ENCODE measurements at regions not wholly inside any gene's neighbourhood (a gene's known extent, or its start where the extent isn't known, plus 50 kb on each side); places are given as distances from the start of the nearest gene placed in this dataset.

DNA sequence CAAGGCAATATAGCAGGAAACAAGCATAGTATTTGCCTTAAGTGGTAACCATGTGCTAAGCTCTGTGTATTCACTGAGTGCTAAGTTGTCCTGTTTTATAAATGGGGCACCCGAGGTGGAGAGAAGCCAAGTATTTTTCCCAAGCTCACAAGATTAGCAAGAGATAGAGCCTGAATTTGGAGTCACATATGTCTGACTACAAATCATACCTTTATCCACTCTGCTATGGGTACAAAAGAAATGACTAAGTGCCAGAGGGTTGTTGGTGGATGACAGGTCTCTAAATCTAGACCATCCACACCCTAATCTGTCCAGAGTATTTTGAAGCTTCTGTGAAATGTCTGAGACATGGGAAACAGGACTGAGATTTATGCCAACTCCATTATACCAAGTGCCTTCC is 182.1 kb upstream of the SEL1L start:
- TF ChIP-seq, protein P1, sequence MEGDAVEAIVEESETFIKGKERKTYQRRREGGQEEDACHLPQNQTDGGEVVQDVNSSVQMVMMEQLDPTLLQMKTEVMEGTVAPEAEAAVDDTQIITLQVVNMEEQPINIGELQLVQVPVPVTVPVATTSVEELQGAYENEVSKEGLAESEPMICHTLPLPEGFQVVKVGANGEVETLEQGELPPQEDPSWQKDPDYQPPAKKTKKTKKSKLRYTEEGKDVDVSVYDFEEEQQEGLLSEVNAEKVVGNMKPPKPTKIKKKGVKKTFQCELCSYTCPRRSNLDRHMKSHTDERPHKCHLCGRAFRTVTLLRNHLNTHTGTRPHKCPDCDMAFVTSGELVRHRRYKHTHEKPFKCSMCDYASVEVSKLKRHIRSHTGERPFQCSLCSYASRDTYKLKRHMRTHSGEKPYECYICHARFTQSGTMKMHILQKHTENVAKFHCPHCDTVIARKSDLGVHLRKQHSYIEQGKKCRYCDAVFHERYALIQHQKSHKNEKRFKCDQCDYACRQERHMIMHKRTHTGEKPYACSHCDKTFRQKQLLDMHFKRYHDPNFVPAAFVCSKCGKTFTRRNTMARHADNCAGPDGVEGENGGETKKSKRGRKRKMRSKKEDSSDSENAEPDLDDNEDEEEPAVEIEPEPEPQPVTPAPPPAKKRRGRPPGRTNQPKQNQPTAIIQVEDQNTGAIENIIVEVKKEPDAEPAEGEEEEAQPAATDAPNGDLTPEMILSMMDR (IDR thresholded peaks at IDR 0.05; ENCODE audit: low read depth, low read length), result no peak
- Histone ChIP-seq H3K4me3 (ENCODE audit: low read depth, low read length) (no peak overlapping the region), H3K9me3 (ENCODE audit: control insufficient read depth, insufficient read depth, low read length) (peaks cover 10% of the 10 kb centered on the region; the same call in 1 of the 2 replicates), H3K27me3 (ENCODE audit: control insufficient read depth, insufficient read depth, low read length) (no peaks in the 10 kb centered on the region), H3K27ac (ENCODE audit: low read depth, low read length) (no peak overlapping the region)
- ChIA-PET CTCF (no interaction called here), POLR2A (no interaction called here)
- no peak for DNase-seq (ENCODE audit: low read depth, low spot score)

DNA sequence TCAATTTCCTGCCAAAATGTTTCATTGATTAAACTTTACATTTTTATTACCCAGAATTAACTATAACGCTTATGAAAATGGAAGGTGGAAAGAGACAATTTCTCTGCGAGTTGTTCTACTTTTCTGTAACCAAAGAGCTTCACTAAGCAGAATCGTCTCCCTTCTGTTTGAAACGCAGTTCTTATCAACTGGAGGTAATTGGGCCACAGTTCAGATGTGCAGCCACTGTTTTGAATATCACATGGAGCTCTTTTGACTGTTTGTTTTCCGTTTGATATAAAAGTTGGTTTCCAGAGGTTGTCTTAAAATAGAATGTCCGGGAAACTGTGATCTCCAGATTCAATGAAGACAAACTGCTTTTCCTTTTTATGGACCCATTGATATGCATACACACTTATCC is 183.3 kb upstream of the SEL1L start:
- peaks cover 10% of the 10 kb centered on the region; the same call in 1 of the 2 replicates for H3K9me3 ChIP-seq (ENCODE audit: control insufficient read depth, insufficient read depth, low read length)
- H3K27ac ChIP-seq (ENCODE audit: low read depth, low read length), result no peak overlapping the region
- no peak for DNase-seq (ENCODE audit: low read depth, low spot score)
- CTCF ChIA-PET, result no interaction called here
- POLR2A ChIA-PET, result no interaction called here
- TF ChIP-seq, protein P1 (IDR thresholded peaks at IDR 0.05; ENCODE audit: low read depth, low read length), result no peak
- H3K4me3 ChIP-seq (ENCODE audit: low read depth, low read length), result no peak overlapping the region
- H3K27me3 ChIP-seq (ENCODE audit: control insufficient read depth, insufficient read depth, low read length), result no peaks in the 10 kb centered on the region

DNA sequence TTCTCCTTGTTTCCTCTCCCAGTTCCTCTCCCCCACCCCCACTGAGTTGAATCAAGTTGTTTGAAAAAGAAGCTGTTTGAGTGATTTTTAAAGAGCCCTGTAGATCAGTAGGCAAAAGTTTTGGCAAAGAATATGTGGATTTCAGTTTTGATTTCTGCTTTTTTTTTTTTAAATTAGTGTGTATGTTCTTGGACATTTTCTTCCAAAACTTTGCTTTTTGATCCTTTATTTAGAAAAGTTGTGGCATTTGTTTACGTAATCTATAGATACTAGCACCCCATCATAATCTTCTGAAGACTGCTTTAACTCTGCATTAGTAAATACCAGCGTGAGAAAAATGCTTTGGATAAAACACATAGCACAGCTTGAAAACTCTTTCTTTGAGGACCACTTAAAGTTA is 190.3 kb upstream of the SEL1L start:
- TF ChIP-seq, protein P1 (IDR thresholded peaks at IDR 0.05; ENCODE audit: low read depth, low read length), result no peak
- Histone ChIP-seq H3K27ac (ENCODE audit: low read depth, low read length) (no peak overlapping the region), H3K27me3 (ENCODE audit: control insufficient read depth, insufficient read depth, low read length) (no peaks in the 10 kb centered on the region), H3K9me3 (ENCODE audit: control insufficient read depth, insufficient read depth, low read length) (peaks cover 4% of the 10 kb centered on the region; the same call in 1 of the 2 replicates), H3K4me3 (ENCODE audit: low read depth, low read length) (no peak overlapping the region)
- POLR2A ChIA-PET, result no interaction called here
- DNase-seq (ENCODE audit: low read depth, low spot score), result no peak
- CTCF ChIA-PET, result no interaction called here

DNA sequence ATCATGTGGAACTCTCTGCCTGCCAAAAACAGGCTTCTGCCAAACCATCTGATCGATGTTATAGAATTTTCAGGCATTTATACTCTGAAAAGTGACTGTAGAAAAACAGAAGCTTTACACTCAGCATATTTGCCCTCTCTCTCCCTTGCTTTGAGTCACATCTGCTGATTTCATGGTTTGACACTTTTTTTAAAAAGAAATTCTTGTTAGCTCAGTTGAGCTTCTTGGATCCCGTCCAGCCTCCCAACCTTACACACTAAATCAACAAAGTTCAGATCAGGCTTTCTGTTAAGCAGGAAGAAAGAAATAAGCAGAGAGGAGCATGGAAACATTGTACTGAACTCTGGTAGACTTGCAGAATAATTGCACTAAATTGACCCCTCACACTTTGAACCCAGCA is 193.6 kb upstream of the SEL1L start:
- DNase-seq (ENCODE audit: low read depth, low spot score), result no peak
- CTCF ChIA-PET, result no interaction called here
- Histone ChIP-seq H3K27ac (ENCODE audit: low read depth, low read length) (no peak overlapping the region), H3K4me3 (ENCODE audit: low read depth, low read length) (no peak overlapping the region), H3K9me3 (ENCODE audit: control insufficient read depth, insufficient read depth, low read length) (peaks cover 9% of the 10 kb centered on the region), H3K27me3 (ENCODE audit: control insufficient read depth, insufficient read depth, low read length) (no peaks in the 10 kb centered on the region)
- TF ChIP-seq, protein P1 (IDR thresholded peaks at IDR 0.05; ENCODE audit: low read depth, low read length), result no peak
- POLR2A ChIA-PET, result no interaction called here

DNA sequence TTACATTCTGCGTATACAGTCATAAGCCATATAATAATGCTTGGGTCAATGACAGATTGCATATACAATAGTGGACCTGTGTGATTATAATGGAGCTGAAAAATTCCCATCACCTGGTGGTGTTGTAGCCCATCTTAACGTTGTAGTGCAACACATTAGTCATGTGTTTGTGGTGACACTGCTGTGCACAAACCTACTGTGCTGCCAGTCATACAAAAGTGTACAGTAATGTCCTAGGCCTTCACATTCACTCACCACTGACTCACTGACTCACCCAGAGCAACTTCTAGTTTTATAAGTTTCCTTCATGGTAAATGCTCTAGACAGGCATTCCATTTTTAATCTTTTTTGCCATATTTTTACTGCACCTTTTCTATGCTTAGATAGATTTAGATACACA is 194.8 kb upstream of the SEL1L start:
- H3K27me3 ChIP-seq (ENCODE audit: control insufficient read depth, insufficient read depth, low read length), result no peaks in the 10 kb centered on the region
- CTCF ChIA-PET, result no interaction called here
- DNase-seq (ENCODE audit: low read depth, low spot score), result no peak

More for the DNA sequence above, 194.8 kb upstream of the SEL1L start:
- peaks cover 5% of the 10 kb centered on the region for H3K9me3 ChIP-seq (ENCODE audit: control insufficient read depth, insufficient read depth, low read length)
- H3K4me3 ChIP-seq (ENCODE audit: low read depth, low read length), result no peak overlapping the region
- TF ChIP-seq, protein P1 (IDR thresholded peaks at IDR 0.05; ENCODE audit: low read depth, low read length), result no peak
- no peak overlapping the region for H3K27ac ChIP-seq (ENCODE audit: low read depth, low read length)
- POLR2A ChIA-PET, result no interaction called here
